Neuronal stem cell (in vitro differentiated cells): ENCODE measurements at regions not wholly inside any gene's neighbourhood (a gene's known extent, or its start where the extent isn't known, plus 50 kb on each side); places are given as distances from the start of the nearest gene placed in this dataset.

Experiments used
- DNase-seq: peaks from one replicate; pipeline ENCODE4 v3.0.0-alpha.2; 2013; ENCODE audit warnings: low spot score
- H2AFZ ChIP-seq: one replicate; pipeline ENCODE4 v1.6.1; 2013; ENCODE audit warnings: mild to moderate bottlenecking, low read length, inconsistent platforms
- H2AK5ac ChIP-seq: 2 replicates; pipeline ENCODE4 v1.6.1; 2013; ENCODE audit warnings: low read depth, mild to moderate bottlenecking, inconsistent platforms, low read length, moderate library complexity, mixed read lengths
- H2BK120ac ChIP-seq: 2 replicates; pipeline ENCODE4 v1.6.1; 2013; ENCODE audit warnings: low read depth, mild to moderate bottlenecking, inconsistent platforms, low read length, moderate library complexity, mixed read lengths
- H2BK12ac ChIP-seq: one replicate; pipeline ENCODE4 v1.6.1; 2013; ENCODE audit warnings: low read length, inconsistent platforms
- H2BK15ac ChIP-seq: 2 replicates; pipeline ENCODE4 v1.6.1; 2013; ENCODE audit warnings: mild to moderate bottlenecking, low read length, inconsistent platforms, mixed read lengths
- H2BK5ac ChIP-seq: one replicate; pipeline ENCODE4 v1.6.1; 2013; ENCODE audit warnings: inconsistent platforms, mild to moderate bottlenecking, low read length, moderate library complexity
- H3K14ac ChIP-seq: one replicate; pipeline ENCODE4 v1.6.1; 2013; ENCODE audit warnings: low read length, inconsistent platforms
- H3K18ac ChIP-seq: 2 replicates; pipeline ENCODE4 v1.6.1; 2013; ENCODE audit warnings: low read length, inconsistent platforms
- H3K23ac ChIP-seq: 2 replicates; pipeline ENCODE4 v1.6.1; 2013; ENCODE audit warnings: low read depth, mild to moderate bottlenecking, mixed read lengths, low read length, inconsistent platforms; ENCODE audit not compliant: poor library complexity
- H3K27ac ChIP-seq: replicated peaks from 3 replicates; pipeline ENCODE4 v1.5.1; 2013; ENCODE audit warnings: low read length, inconsistent platforms
- H3K27me3 ChIP-seq, 3 experiments: 2 replicates each; pipeline ENCODE4 v1.6.1; 2013; ENCODE audit warnings: low read length in 3 of 3, mild to moderate bottlenecking in 2 of 3, inconsistent platforms in 1 of 3, low read depth in 1 of 3, mixed read lengths in 1 of 3, moderate library complexity in 1 of 3; ENCODE audit not compliant: control insufficient read depth in 3 of 3, insufficient read depth in 3 of 3
- H3K36me3 ChIP-seq, 2 donors: replicated peaks in 1 of 2; 2 replicates each; pipeline ENCODE4 v1.6.1; 2013; ENCODE audit warnings: low read length in 2 of 2; ENCODE audit not compliant: control insufficient read depth in 2 of 2, insufficient read depth in 2 of 2
- H3K4ac ChIP-seq: 2 replicates; pipeline ENCODE4 v1.6.1; 2013; ENCODE audit warnings: inconsistent platforms, mild to moderate bottlenecking, low read length, moderate library complexity
- H3K4me1 ChIP-seq, 2 donors: 1 replicate in 1 of 2; 2 replicates in 1 of 2; pipeline ENCODE4 v1.6.1; 2013; ENCODE audit warnings: low read length in 2 of 2, low read depth in 1 of 2; ENCODE audit not compliant: control insufficient read depth in 2 of 2, insufficient read depth in 1 of 2
- H3K4me2 ChIP-seq: one replicate; pipeline ENCODE4 v1.6.1; 2013; ENCODE audit warnings: mild to moderate bottlenecking, low read length, inconsistent platforms; ENCODE audit not compliant: insufficient read depth, poor library complexity, severe bottlenecking
- H3K4me3 ChIP-seq, 2 donors: 2 replicates each; pipeline ENCODE4 v1.5.1; 2013; ENCODE audit warnings: low read length in 2 of 2, mild to moderate bottlenecking in 2 of 2, inconsistent platforms in 1 of 2, moderate library complexity in 1 of 2
- H3K79me1 ChIP-seq: one replicate; pipeline ENCODE4 v1.6.1; 2013; ENCODE audit warnings: low read depth, mild to moderate bottlenecking, inconsistent platforms, low read length, moderate library complexity
- H3K9ac ChIP-seq: one replicate; pipeline ENCODE4 v1.6.1; 2013; ENCODE audit warnings: mild to moderate bottlenecking, low read depth, low read length, inconsistent platforms; ENCODE audit not compliant: poor library complexity
- H3K9me3 ChIP-seq, 2 donors: replicated peaks in 1 of 2; 2 replicates each; pipeline versions ENCODE3 to v1.6.1; 2013; ENCODE audit warnings: low read length in 2 of 2, mild to moderate bottlenecking in 2 of 2, inconsistent platforms in 1 of 2, low read depth in 1 of 2, mixed read lengths in 1 of 2, moderate library complexity in 1 of 2; ENCODE audit not compliant: control insufficient read depth in 2 of 2, insufficient read depth in 1 of 2
- H4K8ac ChIP-seq: one replicate; pipeline ENCODE4 v1.6.1; 2013; ENCODE audit warnings: low read depth, mild to moderate bottlenecking, inconsistent platforms, low read length, moderate library complexity
- H4K91ac ChIP-seq: one replicate; pipeline ENCODE4 v1.6.1; 2013; ENCODE audit warnings: low read length, low read depth, mild to moderate bottlenecking, inconsistent platforms; ENCODE audit not compliant: poor library complexity
- WGBS, 2 donors: extraction: QIAGEN DNeasy Blood & Tissue Kit; methylation state at CpG; one replicate each; pipeline ENCODE4 v1.1.7; 2013; ENCODE audit warnings: missing lambda C conversion rate in 2 of 2, mixed read lengths in 1 of 2; ENCODE audit not compliant: insufficient read length in 2 of 2, insufficient replicate concordance in 1 of 2; ENCODE audit errors: extremely low coverage in 2 of 2; 5-methylcytosine and 5-hydroxymethylcytosine counted together

DNA sequence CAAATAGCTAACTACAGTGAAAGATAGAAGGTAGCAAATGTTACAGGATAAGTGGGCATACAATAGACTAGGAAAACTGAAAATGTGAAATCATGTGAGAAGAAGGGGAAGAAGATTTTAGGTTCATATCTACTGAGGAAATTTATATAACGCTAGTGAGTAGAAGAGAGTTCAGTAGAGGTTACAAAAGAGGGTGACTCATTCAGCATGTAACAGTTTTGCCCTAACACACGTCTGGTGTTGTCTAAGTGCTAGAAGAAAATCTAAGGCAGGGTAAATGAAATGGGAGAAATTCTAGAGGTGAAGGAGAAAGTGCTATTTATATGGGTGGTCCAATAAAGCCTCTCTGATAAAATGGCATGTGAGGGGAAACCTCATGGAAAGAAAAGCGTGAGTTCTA, 731.4 kb upstream of the POT1 start:
- no peak overlapping the region for H4K8ac ChIP-seq
- no peak overlapping the region for H3K4me2 ChIP-seq
- DNase-seq: no peak
- no CpG with 5 or more reads among the region's 3 CpGs for WGBS, 2 donors
- no peak overlapping the region for H2BK15ac ChIP-seq
- no peak overlapping the region for H2BK5ac ChIP-seq
- H2BK12ac ChIP-seq: no peak overlapping the region
- no peaks in the 10 kb centered on the region for H3K4me1 ChIP-seq
- no peak overlapping the region for H2BK120ac ChIP-seq
- no peaks in the 10 kb centered on the region for H3K9me3 ChIP-seq
- no peak overlapping the region for H3K4me3 ChIP-seq
- H3K36me3 ChIP-seq: no peaks in the 10 kb centered on the region
- H3K9ac ChIP-seq: no peak overlapping the region
- H3K14ac ChIP-seq: no peak overlapping the region
- no peaks in the 10 kb centered on the region for H3K79me1 ChIP-seq
- no peaks in the 10 kb centered on the region for H3K27me3 ChIP-seq
- H3K18ac ChIP-seq: no peak overlapping the region
- H4K91ac ChIP-seq: no peak overlapping the region
- H3K4ac ChIP-seq: no peak overlapping the region
- no peak overlapping the region for H3K23ac ChIP-seq
- H2AK5ac ChIP-seq: no peak overlapping the region
- H3K27ac ChIP-seq: no peak overlapping the region
- no peak overlapping the region for H2AFZ ChIP-seq

DNA sequence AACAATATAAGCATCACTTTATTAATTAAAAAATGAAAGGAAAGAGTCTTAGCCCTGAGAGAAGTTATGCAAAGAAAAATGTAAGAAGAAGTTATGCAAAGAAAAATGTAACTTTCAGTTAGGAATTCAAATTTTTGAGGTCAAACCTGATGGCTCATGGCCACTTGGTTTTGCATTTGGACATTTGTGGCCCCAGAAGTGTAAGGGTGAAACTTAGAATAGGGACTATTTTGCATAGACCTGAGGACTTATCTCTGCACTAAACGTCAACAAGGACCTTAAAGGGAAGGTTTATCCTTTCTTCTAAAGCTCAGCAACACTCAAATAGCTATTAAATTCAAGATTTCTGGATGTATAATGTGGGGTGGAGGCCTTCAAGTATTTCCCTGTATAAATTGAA, 724.5 kb upstream of the POT1 start:
- Histone ChIP-seq H2AK5ac (no peak overlapping the region), H3K4me1 (no peaks in the 10 kb centered on the region), H3K9ac (no peak overlapping the region), H3K4me3 (no peak overlapping the region), H2BK120ac (no peak overlapping the region), H3K9me3 (no peaks in the 10 kb centered on the region), H4K91ac (no peak overlapping the region), H3K79me1 (no peaks in the 10 kb centered on the region), H3K27ac (no peak overlapping the region), H2AFZ (no peak overlapping the region), H2BK5ac (no peak overlapping the region), H2BK15ac (no peak overlapping the region), H3K36me3 (no peaks in the 10 kb centered on the region), H3K4me2 (no peak overlapping the region), H4K8ac (no peak overlapping the region), H3K27me3 (no peaks in the 10 kb centered on the region), H3K14ac (no peak overlapping the region), H2BK12ac (no peak overlapping the region), H3K23ac (no peak overlapping the region), H3K4ac (no peak overlapping the region), H3K18ac (no peak overlapping the region)
- WGBS, 2 donors: no CpG with 5 or more reads among the region's 1 CpG
- no peak for DNase-seq

DNA sequence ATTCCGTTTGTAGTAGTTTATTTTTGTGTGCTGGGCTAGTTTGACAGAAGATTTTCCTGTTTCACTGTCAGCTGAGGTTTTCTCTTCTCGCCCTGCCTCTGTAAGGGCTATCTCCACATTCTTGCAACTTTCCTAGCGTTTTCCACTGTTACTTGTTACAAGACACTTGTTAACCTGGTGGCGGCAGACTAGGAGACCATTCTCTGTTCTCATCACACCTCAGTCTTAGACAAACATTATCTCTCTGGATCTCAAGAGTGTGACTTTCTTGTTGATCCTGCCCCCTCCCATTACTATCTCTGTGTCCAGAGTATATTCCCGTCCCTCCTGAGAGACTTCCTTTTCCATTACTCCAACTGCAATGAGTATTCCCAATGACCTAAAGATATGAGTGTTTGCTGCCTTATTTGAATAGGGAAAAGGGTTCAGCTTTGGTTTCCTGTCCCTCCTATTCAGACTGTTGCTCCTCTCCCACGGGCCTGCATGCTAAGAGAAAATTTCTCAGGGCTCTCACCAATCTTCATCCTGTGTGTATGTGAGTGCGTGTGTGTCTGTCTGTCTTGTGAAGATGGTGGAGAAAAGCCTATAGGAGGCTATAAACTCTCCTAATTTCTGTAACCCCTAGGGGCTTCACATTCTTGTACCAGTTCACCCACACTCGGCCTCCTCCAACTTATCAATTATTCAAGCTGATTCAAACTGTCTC, 722.4 kb upstream of the POT1 start:
- Histone ChIP-seq H3K4me2 (no peak overlapping the region), H2BK120ac (no peak overlapping the region), H4K91ac (no peak overlapping the region), H3K4ac (no peak overlapping the region), H3K27ac (no peak overlapping the region), H2BK12ac (no peak overlapping the region), H3K18ac (no peak overlapping the region), H2BK15ac (no peak overlapping the region), H2AFZ (no peak overlapping the region), H3K27me3 (no peaks in the 10 kb centered on the region), H3K14ac (no peak overlapping the region), H3K9ac (no peak overlapping the region), H2BK5ac (no peak overlapping the region), H3K36me3 (no peaks in the 10 kb centered on the region), H3K4me1 (no peaks in the 10 kb centered on the region), H3K4me3 (no peak overlapping the region), H4K8ac (no peak overlapping the region), H3K23ac (no peak overlapping the region), H2AK5ac (no peak overlapping the region), H3K9me3 (no peaks in the 10 kb centered on the region), H3K79me1 (no peaks in the 10 kb centered on the region)
- WGBS, 2 donors: no CpG with 5 or more reads among the region's 8 CpGs
- no peak for DNase-seq

DNA sequence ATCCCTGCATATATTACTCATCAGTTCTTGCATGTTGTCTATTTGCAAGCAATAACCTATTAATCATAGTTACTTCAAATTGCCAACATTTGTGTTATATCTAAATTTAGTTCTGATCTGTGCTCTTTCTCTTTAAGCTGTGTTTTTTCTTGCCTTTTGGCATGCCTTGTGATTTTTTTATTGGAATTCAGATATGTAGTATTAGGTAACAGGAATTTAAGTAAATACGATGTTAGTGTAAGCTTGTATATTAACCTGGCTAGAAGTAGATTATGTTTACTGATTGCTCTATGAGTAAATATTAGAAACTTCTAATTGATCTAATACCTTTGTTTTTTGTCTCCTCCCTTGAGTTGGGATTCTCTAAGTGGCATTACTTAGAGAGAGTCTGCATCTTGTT, 718.9 kb upstream of the POT1 start:
- H3K9ac ChIP-seq: no peak overlapping the region
- no peak overlapping the region for H3K27ac ChIP-seq
- H2BK5ac ChIP-seq: no peak overlapping the region
- no peaks in the 10 kb centered on the region for H3K27me3 ChIP-seq
- no CpG with 5 or more reads among the region's 1 CpG for WGBS, 2 donors
- H4K8ac ChIP-seq: no peak overlapping the region
- DNase-seq: no peak
- H2AFZ ChIP-seq: no peak overlapping the region
- no peak overlapping the region for H2BK120ac ChIP-seq
- no peaks in the 10 kb centered on the region for H3K4me1 ChIP-seq
- H3K4ac ChIP-seq: no peak overlapping the region
- no peak overlapping the region for H2BK12ac ChIP-seq
- H3K23ac ChIP-seq: no peak overlapping the region
- no peak overlapping the region for H3K18ac ChIP-seq
- H3K4me3 ChIP-seq: no peak overlapping the region
- H3K9me3 ChIP-seq: no peaks in the 10 kb centered on the region
- H3K36me3 ChIP-seq: no peaks in the 10 kb centered on the region
- no peak overlapping the region for H4K91ac ChIP-seq
- no peaks in the 10 kb centered on the region for H3K79me1 ChIP-seq
- H2AK5ac ChIP-seq: no peak overlapping the region
- no peak overlapping the region for H2BK15ac ChIP-seq
- no peak overlapping the region for H3K4me2 ChIP-seq
- H3K14ac ChIP-seq: no peak overlapping the region
